Body of pancreas (tissue), 4 donors: ENCODE measurements at regions not wholly inside any gene's neighbourhood (a gene's known extent, or its start where the extent isn't known, plus 50 kb on each side); places are given as distances from the start of the nearest gene placed in this dataset.

Experiments used
- CTCF ChIP-seq, 7 experiments: fragments of 450-650 bp in 4 of 7; fragments of 200-600 bp in 3 of 7; sonication (generic) in 3 of 7; IDR thresholded peaks; one replicate each; pipeline ENCODE4 v1.5.1; 2016 to 2019; ENCODE audit warnings: antibody characterized with exemption in 7 of 7
- POLR2A ChIP-seq, 3 donors: fragments of 450-650 bp; IDR thresholded peaks; one replicate each; pipeline ENCODE4 v1.6.1; 2016; ENCODE audit warnings: antibody characterized with exemption in 3 of 3, mild to moderate bottlenecking in 2 of 3

DNA sequence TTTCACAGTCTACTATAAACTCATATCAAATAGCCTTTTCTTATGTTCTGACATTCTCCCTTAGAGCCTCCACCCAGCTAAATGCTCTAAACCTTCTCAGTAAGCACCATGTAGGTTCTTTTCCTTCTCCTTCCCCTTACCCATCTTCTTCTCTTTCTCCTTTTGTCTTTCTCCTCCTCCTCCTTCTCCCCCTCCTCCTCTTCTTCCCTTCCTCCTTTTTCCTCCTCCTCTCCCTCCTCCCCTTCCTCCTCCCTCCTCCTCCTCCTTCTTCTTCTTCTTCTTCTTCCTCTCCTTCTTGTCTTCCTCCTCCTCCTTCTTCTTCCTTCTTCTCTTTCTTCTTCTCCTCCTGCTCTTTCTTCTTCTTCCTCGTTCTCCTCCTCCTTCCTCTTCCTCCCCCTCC, 85.2 kb upstream of the KCNAB1 start:
- no peak for TF ChIP-seq CTCF (IDR thresholded peaks at IDR 0.05)
- no peak for TF ChIP-seq POLR2A (IDR thresholded peaks at IDR 0.05)
